HG03060 (cell line): ENCODE measurements at regions not wholly inside any gene's neighbourhood (a gene's known extent, or its start where the extent isn't known, plus 50 kb on each side); places are given as distances from the start of the nearest gene placed in this dataset.
A peak's percentile ranks its signal among the peaks of the same experiment; 100 is the strongest.

Experiments
- ATAC-seq: cut with Tn5 transposase; IDR thresholded peaks from one replicate; pipeline ENCODE4 v1.9.1; 2021; ENCODE audit warnings: low read depth, moderate number of reproducible peaks; ENCODE audit not compliant: unreplicated experiment

DNA sequence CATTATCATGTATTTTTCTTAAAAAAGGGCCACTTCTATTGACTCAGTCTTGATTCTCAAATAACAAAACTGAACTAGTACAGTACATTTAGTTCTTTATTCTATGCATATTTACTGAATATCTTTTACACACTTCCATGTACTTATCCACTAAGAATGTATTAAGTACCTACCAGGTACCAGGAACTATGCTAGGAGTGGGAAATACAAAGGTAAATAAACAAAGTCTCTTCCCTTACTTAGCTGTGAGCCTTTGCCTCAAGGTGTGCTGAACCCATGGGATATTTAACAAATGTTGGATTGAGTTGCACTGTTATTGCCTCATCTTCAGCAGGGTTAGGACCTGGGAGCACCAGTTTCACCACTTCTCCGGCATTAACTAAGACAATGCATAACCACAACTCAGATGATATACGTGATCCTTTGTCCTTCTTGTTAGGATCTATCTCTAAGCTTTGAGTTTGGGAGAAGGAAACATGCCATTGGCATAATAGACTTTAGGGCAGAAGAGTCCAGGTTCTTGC, 533.9 kb downstream of the TFAP2B start:
- ATAC-seq: no peak

GRCh38 chr6:51360287-51360686, 541.6 kb downstream of the TFAP2B start:
- ATAC-seq: no peak

DNA sequence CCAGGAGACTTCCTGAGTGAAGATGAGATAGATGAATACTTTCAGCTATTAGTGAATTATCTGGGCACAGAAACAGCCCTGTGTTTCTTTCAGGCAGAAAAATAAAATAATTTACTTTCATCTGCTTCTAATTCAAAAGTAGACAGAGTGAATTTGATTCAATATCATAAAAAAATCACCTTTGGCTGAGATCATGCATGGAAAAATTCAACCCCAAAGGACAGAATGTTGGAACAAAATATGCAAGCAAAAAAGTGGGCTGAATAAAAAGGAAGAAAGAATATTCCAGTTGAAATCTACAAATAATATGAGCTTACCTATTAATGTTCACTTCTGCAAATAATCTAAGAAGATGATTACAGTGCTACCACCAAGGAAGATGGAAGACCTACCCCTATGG, 546.9 kb downstream of the TFAP2B start:
- no peak for ATAC-seq

DNA sequence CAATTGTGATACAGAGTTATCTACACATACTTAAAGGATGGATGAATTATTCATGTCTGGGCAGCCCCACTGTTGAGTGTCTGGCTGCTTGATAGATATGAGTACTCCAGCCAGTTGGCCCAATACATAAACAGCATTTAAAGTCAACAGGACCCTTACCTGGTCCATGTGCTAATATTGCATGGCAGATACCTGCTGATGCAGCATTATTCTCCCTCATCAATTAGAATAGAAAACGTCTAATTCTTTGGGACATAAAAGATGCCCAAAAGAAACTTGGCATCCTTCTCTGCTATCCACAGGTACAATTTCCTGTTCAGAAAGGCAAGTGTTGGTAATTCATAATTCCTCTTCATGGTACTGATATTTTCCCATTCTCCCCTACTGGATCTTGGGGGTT, 550.8 kb downstream of the TFAP2B start:
- no peak for ATAC-seq

GRCh38 chr6:51382847-51383246, 564.2 kb downstream of the TFAP2B start:
- no peak for ATAC-seq

GRCh38 chr6:51384736-51385135, 566.1 kb downstream of the TFAP2B start:
- ATAC-seq: no peak

- no peak for ATAC-seq
Observed at GRCh38 chr6:51386347-51386836, 567.7 kb downstream of the TFAP2B start.

DNA sequence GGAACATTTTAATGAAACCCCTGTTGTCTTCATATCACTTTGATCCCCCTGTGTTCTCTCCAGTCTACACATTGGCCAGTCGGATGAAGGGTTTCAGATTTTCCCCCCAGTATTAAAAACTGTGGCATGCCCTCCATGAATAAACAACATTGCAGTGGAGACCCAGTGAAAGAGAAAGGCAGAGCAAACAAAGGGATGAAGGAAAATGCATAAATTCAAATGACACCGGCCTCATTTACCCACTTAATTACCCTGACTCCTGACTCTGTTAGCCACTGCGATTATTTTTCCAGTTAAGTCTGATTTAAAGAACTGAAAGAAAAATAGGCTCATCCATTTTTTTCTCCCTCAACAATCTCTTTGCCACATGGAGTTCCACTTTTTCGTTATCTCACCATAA, 569.2 kb downstream of the TFAP2B start:
- no peak for ATAC-seq

DNA sequence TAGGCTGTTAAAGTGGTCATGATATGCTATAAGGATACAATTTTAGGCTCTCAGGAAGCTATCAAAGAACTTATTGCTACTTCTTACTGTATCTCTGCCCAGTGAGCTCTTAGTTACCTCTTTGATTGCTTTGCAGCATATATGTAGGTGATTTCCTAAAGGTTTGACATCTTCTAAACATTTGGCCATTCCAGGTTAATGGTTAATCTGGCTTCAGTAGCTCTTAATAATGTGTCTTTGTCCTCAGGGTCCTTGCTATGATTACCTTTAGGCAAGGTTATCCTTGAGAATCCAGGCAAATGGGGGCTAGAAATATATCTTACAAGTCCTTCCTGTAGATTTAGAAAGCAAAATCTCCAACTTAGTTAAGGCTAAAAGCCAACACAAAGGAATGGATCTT, 575.4 kb downstream of the TFAP2B start:
- ATAC-seq: no peak

GRCh38 chr6:51396583-51396982, 577.9 kb downstream of the TFAP2B start:
- ATAC-seq: peak; percentile 43

GRCh38 chr6:51398064-51398705, 579.5 kb downstream of the TFAP2B start:
- ATAC-seq: peak; percentile 58

DNA sequence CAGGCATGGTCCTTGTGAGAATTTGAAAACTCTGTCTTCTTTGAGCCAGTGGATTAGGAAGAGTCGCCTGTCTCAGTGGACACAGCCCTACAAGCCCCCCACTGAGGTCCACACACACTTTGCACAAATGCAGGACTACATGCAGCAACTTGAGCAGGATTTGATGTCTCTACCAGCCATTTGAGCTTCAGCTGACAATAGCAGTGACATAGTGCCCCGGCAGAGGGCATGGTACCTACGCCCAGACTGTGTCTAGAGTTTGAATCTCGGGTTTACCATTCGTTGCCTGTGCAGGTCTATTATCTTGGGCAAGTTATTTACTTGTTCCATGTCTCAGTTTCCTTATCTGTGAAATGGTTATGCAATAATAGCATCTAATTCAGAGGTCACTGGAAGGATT, 580.1 kb downstream of the TFAP2B start:
- ATAC-seq: no peak

DNA sequence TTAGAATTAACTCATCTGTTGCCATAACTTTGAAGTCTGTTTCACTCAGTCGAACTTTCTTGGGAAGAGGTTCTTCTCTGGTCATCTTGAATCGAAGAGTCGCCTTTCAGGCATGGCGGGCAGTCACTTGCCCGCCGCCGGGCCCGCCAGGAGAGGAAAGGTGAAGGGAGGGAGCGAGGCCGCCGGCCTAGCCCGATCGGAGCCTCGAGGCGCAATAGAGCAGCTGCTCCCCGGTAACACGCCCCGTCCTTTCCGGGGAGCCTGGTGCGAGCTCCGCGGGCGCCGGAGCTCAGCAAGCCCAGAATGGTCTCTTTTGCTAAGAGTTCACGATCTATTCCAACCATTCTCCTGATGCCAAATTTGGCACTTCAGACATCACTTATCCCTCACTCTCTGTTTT, 591.8 kb downstream of the TFAP2B start:
- ATAC-seq: no peak

DNA sequence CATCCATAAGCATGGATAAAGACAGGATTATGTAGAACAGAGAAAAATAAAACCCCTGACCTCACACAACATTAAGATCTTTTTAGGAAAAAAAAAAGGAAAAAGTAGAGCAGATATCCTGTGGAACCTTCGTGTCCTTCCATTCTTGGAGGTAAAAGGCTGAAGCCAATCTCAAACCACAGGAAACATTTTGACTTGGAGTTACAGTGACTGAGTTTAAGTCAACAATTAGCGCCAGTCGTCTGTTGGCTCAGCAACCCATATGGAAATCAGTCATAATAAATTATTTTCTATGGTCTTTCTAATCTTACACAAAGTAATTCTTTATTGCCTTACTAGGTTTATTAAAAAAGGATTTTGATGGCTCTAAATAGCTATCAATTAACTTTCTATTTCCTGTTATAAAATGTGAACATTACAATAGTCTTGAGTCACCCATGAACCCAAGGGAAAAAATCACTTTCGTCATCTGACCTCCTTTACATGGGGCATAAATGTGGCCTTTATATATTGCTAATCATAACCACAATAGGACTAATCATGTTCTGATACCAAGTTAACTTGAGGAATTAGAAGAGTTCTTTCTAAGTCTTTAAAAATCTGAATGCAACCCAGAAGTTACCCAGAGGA, 592.9 kb downstream of the TFAP2B start:
- ATAC-seq: no peak

DNA sequence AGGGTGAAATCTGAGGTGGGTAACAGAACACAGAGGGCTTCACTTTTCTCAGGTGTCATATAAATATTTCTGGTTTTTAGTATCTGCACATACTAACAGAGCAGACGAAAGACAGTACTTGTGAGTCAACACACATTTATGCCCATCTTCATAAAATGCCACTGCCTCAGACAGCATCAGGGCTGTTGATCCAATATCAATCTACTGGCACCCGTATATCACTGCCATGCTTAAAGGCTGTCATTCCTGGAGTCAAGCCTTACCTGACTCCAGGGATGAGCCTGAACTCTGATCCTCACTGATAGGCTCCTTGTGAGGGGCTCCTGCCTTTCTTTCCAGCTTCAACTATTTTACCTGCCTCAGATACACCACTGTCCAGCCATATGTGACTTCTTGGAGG, 595.7 kb downstream of the TFAP2B start:
- ATAC-seq: no peak

DNA sequence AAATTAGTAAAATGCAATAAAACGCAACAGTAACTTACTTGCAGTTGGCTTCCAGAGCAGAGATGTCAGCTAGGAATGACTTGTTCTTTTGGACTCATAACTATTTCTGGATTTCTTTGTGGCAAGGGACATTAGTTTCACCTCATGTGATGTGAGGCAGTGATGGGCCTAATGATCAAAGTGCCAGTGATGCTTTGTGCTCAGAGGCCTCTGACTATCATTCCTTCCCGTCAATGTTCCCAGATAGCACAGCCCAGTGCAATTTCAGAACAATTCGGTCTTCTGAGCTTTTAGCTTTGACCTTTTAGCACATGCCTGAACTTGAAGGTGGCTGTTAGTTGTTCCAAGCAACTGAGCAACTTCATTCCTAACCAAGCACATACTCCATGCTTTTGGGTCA, 596.8 kb downstream of the TFAP2B start:
- no peak for ATAC-seq

DNA sequence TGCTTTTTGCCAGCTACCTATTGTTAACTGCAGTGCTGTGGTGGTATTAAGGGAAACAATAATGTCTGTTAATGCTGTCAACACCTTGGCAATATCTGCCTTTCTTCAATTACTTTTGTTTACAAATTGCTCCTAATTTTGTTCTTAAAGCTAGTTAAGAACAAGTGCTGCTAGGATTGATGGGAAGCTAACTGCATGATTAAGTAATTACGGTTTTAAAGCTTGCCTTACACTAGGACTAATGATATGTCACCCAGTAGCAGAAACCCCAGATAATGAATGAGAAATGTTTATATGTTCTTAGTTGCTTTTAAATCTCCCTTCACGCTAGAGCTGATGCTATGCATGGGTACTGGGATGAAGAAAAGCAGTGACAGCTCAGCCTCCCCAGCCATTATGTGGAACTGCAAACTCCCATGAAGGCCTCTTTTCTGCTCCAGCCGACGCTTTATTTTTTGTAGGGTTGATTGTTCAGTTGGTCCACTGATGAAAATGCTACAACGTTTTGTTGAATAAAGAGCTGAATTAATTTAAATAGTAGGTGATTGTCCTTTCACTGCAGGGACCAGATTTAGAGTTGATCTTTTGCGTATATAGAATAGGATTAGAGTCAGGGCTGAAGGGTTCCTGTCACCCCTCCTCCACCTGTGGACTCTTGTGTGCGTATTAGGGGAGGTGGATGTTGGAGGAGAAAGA, 610.5 kb downstream of the TFAP2B start:
- ATAC-seq: no peak

GRCh38 chr6:51430589-51430988, 611.9 kb downstream of the TFAP2B start:
- no peak for ATAC-seq

GRCh38 chr6:51432481-51432880, 613.8 kb downstream of the TFAP2B start:
- ATAC-seq: no peak

GRCh38 chr6:51450248-51450957, 631.7 kb downstream of the TFAP2B start:
- ATAC-seq: no peak

- no peak for ATAC-seq
Observed at GRCh38 chr6:51450958-51451357, 632.3 kb downstream of the TFAP2B start.
